HG02943 (cell line): ENCODE measurements at regions not wholly inside any gene's neighbourhood (a gene's known extent, or its start where the extent isn't known, plus 50 kb on each side); places are given as distances from the start of the nearest gene placed in this dataset.
"Not testable (repeated sequence)": the region's sequence is repeated elsewhere in the genome, so short reads cannot be mapped to it uniquely, and the experiment has no call there.

ENCODE experiments used
- ATAC-seq: cut with Tn5 transposase; IDR thresholded peaks from one replicate; pipeline ENCODE4 v1.9.1; 2021; ENCODE audit warnings: mild to moderate bottlenecking, low read depth, moderate library complexity; ENCODE audit not compliant: unreplicated experiment

DNA sequence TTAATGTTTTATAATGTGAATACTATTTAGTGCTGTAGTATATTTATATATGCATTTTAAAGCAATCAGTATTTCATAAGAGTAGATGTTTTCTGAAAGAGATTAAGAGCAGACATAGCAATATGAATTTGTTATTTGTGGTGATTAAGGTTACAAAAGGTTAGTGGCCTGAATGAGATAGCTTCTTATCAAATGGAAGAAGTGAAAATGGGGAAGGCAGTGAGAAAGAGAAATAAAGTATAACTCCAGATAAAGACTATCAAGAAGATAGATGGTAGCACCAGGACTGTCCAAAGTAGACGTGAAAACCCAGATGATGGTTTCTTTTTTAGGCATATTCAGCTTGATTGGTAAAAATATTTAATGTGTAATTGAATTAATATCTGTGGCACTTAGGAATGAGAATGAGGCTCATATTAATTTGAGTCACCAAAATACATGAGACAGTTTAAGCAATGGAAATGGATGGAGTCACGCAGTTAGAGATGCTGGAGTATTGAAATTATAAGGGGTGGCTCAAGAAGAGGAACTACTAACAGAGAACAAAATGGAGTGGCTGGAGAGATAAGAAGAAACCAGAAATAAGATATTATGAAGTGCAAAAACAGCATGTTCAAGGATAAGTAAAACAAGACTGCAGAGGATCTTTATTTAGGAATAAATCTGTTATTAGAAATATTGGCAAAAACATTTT lies 288.0 kb upstream of the SEMA3C start:
- ATAC-seq = no peak

DNA sequence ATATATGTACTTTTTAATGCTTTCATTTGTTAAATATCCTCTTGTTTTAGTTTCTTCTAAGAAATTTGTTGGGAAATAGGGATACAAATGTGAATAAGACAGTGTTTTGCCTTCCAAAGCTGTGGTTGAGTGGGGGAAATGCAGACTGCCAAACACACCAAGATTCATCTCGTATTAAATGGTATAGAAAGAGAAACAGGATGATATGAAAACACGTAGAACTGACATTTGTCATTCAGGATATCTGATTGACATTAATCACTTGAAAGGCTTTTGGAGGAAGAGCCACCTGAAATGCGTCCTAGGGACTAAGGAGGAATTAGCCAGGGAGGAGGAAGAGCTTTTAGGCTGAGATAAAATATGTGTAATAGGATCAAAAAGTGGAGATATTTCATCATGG lies 287.4 kb upstream of the SEMA3C start:
- ATAC-seq = no peak

DNA sequence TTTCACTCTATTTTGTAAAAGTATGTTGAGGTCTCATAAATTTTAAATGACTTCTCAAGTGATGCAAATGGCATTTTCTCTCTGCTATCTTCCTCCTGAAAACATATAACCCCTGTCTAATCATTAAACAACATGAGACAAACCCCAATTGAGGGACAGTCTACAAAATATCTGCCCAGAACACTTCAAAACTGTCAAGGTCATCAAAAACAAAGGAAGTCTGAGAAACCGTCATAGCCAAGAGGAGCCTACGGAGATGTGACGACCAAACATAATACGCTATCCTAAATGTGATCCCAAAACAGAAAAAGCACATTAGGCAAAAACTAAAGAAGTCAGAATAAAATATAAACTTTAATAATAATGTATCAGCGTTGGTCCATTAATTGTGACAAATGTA lies 282.3 kb upstream of the SEMA3C start:
- no peak for ATAC-seq

DNA sequence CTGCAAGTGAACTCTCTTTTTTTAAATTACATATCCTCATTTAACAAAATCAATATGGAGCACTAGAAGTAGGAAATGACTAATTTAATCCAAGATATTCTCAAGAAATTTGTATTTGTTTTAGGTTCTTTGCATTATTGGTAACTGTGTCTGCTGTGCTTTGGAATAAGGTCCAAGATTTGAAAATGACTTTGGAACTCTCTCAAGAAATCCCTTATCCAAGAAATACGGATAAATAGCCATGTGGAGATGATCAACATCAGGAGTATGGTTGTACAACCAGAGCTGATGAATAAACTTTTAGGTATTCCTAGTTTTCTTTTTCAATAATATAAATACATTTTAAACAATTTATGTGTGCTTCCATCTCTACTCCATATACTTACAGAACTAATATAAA lies 279.9 kb upstream of the SEMA3C start:
- no peak for ATAC-seq

DNA sequence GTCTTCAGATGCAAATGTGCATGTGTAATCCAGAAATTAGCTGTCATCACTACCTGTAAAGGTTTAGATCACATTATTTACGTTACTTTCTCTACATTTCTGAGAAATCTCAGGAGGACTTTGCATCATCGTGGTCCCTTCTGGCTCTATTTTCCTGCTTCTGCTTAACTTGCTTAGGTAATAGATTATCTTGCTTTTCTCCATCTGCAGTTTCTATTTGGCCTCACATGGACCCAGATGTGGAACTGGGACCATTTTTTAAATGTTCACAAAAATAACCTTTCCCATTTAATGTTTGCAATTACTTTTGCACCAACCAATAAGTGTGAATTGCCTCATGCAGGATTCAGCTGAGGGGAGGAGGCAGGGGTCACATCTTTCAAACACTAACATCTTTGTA lies 278.4 kb upstream of the SEMA3C start:
- ATAC-seq = no peak

DNA sequence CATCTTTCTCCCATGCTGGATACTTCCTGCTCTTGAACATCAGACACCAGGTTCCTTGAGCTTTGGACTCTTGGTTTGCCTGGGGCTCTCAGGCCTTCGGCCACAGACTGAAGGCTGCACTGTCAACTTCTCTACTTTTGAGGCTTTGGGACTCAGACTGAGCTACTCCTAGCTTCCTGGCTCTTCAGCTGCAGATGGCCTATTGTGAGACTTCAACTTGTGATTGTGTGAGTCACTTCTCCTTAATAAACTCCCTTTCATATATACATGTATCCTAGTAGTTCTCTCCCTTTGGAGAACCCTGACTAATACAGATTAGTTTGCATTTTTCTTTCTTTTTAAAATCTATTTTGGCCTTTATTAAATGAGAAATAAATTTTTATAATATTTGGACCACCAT lies 276.2 kb upstream of the SEMA3C start:
- ATAC-seq = no peak

DNA sequence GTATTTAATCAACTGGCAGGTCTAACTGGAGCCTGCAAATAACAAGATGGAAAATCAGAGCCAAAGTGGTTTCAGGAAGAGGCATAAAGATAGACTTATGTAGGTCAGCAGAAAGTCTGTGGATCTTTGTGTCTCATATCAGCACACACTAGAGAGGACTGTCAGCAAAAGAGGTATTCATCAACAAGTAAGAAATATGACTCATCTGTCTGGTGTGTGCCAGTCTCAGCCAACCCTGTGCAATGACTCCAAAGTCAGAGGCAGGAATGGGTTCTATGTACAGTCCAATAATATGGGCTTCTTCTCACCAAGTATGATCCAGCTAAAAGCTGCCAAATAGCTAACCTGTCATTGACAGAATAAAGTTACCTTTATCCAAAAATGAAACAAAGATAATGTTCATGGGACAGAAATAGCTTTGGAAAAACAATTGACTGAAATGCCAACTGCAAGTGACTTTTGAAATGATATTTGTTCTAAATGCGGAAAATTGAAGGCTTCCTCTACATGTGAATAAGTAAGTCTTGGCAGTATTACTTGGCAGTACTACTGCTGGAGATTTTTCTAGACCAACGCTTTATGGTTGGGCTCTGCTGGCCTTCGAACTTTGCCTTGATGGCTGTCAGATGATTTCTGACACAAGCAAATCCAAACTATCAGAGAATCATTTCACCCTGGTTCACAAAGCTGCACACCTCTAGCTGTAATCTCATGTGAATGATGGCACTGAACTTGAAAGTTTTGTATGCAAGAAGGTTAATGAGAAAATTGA lies 272.3 kb upstream of the SEMA3C start:
- no peak for ATAC-seq

DNA sequence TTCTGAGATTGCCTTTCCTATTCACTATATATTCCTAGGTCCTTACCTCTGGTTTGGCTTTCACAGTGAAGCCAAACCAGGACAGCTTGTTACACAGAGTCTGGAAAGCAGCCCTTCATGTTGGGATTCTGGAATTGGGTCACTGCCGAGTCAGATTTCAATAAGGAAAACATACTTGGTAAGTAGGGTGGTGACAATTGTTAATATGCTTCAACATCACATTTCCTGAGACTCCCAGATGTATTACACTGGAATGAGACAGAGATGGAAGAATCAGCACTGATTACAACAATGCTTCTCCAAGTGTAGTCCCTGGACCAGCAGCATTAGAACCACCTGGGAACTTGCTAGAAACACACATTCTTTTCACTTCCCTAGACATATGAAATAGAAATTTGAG lies 268.9 kb upstream of the SEMA3C start:
- ATAC-seq = no peak

DNA sequence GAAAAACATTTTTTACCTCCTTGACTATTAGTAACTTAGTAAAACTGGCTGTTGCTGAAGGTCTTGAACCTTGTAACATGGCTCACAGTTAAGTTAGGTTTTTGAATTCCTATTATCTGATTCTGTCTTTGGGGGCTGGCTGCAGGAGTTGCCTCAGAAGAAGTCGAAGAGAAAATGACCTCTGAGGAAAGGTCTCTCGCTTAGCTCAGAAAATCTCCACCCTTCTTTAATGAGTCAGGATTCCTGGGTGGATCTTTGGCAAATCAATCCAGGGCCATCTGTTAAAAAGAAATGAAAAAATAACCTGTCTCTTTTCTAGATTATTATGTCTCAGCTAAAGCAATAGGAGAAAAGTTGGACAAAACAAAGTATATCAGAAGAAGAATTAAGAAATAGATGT lies 267.8 kb upstream of the SEMA3C start:
- ATAC-seq = no peak

DNA sequence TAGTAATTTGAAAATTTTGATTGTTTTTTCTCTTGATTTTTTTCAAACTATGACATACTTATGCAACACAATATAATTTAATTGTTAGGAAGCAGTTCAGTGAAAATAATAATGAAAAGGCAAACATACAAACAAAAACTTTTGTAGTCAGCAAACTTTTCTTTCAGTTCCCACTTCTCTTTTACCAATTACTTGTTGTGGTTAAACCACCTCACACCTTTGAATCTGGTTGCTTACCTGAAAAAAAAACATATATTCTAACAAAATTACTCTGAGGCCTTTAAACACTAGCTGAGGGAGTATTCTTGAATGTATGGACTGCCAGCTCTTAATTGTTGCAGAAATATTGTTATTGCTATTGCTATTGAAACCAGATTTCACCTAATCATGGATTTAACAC lies 266.2 kb upstream of the SEMA3C start:
- ATAC-seq = no peak

DNA sequence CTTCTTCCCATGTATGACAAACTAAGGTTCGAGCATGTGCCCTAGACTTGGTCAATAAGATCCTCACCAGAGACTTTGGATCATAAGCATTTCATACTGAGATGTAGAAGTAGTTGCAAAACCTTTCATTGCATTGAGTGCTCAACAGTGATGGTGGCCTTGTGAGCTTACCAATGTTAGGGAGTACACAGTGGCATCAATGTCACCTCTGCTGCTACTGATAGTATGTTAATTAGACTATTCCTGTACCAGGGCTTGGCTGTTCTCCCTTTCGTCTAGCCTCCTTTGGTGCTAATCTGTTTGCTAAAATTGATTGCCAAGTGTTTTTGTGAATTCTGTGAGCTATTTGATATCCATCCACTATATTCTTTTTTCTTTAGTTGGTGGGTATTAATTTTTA lies 264.5 kb upstream of the SEMA3C start:
- ATAC-seq = no peak

DNA sequence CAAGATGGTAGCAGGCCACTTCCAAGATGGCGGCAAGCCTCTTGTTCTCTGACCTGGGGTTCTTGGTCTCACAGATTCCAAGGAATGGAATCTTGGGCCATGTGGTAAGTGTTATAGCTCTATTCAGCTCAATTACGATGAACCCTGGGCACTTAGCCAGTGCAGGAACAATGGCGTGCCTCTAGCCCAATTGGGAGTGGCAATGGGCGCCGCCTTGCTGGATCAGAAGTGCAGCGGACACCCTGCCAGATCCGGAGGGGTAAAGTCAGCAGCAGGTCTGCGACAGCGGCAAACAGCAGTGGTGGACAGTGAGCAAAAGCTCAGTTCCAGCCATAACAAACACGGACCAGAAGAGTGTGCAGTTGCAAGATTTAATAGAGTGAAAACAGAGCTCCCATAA lies 263.2 kb upstream of the SEMA3C start:
- not testable (repeated sequence) for ATAC-seq

DNA sequence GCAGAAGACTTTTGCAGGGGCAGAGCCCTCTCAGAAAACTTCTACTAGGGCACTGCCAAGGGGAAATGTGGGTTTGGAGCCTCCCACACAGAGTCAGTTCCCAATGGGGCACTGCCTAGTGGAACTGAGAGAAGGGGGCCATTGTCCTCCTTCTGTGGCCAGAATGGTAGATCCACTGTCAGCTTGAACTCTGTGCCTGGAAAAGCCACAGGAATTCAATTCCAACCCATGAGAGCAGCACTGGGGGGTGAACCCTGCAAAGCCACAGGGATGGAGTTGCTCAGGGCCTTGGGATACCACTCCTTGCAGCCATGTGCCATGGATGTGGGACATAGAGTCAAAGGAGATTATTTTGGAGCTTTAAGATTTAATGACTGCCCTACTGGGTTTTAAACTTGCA lies 262.2 kb upstream of the SEMA3C start:
- no peak for ATAC-seq

DNA sequence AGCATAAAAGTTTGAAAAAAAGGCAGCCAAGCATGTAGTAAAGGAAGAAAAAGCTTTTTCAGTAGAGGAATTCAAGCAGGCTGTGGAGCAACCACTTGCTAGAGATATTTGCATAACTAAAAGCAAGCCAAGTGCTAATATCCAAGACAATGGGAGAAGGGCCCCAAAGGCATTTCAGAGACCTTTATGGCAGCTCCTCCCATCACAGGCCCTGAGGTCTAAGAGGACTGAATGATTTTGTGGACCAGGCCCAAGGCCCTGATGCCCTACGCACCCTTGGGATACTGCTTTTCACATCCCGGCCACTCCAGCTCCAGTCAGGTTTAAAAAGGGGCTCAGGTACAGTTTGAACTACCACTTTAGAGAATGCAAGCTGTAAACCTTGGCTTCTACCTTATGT lies 261.7 kb upstream of the SEMA3C start:
- ATAC-seq = no peak

DNA sequence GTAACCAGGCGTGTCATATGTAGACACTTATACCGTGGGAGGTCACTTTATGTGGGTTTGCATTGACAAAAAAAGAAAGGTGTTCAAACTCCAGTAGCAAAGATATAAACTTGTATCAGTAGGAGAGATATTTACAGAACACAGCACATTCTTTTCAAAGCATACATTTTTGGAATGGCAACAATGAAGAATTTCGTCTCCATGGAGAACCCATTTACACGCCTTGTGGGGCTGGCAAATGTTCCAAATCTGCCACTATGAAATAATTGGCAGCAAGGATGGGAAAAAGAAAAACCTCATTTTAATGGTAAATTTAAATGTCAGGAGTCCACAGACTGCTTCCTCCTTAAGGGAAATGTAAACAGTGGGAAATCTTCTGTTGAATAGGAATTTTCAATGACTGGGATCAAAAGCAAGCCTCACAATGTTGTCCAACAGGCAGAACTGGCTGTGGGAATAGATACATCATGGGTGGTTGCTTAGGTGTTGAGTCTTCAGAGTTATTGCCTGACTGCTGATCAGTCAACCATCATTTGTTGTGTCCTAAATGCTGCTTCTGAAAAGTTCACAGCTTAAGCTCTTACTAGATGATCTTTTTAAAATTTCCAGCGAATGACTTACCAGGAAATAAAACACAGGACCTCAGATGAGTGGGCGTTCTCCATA lies 256.6 kb upstream of the SEMA3C start:
- no peak for ATAC-seq

DNA sequence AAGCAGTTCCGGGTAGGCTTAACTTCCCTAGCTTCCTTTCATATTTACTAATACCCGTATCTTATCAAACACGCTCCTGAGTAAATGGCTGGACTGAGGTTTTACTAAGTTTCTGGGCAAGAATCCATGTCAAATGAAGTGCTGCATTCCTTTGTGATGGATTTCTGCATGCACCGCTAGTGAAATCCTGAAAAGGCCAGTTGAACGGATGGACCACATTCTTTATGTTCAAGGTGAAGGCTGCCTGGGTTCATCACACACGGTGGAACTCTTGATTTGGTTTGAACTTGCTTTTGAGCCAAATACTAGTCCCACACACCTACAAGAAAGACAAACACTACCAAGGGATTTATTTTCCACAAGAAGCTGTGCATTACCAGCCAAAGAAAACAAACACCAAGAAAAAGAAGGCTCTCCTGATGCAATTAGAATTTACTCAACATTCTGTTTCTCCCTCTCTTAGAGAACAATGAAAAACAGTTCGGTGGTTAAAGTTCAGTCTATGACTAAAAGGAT lies 255.0 kb upstream of the SEMA3C start:
- ATAC-seq = no peak

DNA sequence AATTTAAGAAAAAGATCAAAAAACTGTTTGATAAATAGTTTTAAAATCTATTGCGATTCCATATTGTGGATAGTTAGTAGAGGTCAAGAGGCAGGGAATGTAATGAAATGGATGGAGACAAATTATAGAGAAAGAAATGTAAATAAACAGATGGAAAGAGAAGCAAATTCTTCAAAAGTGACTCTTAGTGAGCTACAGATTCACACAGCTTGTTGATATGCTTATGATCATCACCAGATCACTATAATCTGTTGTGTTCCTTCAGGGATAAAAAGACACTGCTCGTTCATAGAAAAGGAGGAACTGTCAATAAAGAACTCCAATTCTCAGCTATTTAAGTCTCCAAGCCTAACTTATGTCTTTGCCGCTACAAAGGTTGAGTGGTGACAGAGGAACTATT lies 251.4 kb upstream of the SEMA3C start:
- no peak for ATAC-seq

DNA sequence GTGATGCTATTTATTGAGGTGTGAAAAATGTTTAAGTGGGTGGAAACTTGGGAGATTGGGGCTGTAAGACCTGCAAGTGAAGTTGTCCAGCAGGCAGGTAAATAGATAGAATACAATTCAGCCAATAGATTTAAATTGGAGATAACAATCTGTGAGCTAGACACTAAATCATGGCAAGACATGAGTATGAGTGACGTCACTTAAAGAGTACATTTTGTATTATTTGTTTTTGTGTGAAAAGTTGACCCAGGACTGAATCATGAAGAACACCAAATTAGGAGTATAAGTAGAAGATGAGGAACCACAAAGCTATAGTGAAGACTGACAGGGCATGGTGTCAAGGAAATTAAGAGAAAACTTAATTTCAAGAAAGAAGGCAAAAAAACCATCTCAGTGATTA lies 249.1 kb upstream of the SEMA3C start:
- ATAC-seq = no peak

DNA sequence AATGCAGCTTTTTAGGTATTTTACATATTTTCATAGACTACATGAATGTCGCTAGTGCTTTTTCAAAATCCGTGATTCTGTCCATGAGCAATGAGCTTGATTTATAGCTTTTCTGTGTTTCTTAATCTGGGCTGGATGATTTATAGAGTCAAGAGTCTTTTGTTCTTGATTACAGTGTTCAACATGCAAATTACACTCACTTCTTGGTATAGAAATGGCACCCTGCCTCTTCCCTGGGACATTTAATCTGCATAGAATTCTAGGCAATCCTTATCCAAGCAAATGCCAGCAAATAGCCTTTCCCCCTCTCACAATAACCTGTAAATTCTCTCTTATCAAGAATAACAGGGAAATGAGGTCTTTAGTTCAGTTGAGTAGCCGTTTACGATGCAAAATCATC lies 246.2 kb upstream of the SEMA3C start:
- ATAC-seq = no peak

DNA sequence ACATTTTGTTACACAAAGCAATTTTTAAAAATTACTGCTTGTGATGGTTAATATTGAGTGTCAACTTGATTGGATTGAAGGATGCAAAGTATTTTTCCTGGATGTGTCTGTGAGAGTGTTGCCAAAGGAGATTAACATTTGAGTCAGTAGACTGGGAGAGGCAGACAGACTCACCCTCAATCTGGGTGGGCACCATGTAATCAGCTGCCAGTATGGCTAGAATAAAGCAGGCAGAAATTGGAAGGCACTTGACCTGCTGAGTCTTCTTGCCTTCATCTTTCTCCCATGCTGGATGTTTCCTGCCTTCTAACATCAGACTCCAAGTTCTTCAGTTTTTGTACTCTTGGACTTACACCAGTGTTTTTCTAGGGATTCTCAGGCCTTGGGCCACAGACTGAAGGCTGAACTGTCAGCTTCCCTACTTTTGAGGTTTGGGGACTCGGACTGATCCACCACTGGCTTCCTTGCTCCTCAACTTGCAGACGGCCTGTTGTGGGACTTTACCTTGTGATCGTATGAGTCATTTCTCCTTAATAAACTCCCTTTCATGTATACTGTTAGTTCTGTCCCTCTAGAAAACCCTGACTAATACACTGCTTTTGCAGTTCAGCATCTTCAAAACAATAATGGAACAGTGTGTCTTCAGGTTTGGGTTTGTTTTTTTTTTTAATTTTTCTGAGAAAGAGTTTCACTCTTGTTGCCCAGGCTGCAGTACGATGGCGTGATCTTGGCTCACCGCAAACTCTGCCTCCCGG lies 244.1 kb upstream of the SEMA3C start:
- no peak for ATAC-seq

DNA sequence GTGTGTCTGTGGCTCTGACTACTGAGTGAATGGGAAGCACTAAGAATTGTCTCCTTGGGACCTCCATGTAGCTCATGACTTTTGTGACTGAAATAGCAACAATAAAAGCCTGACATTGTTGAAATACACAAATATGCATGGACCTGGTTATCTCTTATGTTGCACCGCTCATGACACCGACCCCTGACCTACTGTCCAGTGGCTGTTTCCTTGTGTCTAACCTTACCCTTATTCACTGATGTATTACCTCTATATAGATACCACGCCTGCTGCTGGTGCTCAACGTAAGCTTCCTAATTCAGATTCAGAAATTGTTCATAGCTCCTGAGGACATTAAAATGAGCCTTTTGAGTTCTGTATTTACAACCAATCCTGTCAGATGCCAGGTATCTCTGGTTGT lies 243.4 kb upstream of the SEMA3C start:
- no peak for ATAC-seq
